Muscle of arm (tissue), 1 donor: ENCODE measurements at regions not wholly inside any gene's neighbourhood (a gene's known extent, or its start where the extent isn't known, plus 50 kb on each side); places are given as distances from the start of the nearest gene placed in this dataset.
"Not testable (repeated sequence)": the region's sequence is repeated elsewhere in the genome, so short reads cannot be mapped to it uniquely, and the experiment has no call there.

Experiments
- DNase-seq: peaks from one replicate; pipeline ENCODE4 v3.0.0-alpha.2; 2013

DNA sequence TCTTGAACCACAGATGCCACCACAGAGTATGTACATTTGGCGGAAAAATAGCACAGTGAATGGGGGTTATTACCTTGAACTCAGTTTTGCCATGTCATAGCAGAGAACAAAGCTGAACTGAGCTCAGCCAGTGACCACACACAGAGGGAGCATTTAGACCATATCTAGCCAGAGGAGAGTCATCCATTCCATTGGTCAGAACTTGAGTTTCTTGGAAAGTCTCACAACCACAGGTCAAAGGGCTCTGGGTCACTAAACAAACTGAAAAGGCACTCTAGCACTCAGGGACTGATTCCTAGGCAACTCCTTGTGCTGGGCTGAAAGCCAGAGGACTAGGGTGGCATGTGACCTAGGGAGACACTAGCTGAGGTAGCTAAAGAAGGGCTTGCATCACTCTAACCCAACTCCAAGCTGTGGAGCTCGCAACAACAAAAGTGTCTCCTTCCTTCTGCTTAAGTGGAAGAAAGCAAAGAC is 239.7 kb upstream of the SEMA3D start:
- DNase-seq: no peak

DNA sequence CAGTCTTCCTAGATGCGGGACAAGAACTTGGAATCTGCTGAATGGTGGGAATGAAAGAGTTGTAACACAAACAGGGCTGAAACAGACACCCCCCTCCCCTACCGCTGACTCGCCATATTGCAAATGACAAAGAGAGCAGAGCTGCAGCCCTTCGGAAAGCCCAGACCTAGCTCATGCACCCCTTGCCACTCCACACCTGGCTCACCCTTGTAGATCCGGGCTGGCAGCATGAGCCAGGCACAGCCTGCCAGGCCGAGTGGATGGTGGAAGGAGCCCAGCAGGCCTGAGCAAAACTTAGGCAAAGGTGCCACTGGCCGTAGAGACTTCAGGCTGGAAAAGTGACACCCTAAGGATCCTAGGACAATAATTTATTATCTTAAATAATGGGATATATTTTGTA is 237.4 kb upstream of the SEMA3D start:
- no peak for DNase-seq

DNA sequence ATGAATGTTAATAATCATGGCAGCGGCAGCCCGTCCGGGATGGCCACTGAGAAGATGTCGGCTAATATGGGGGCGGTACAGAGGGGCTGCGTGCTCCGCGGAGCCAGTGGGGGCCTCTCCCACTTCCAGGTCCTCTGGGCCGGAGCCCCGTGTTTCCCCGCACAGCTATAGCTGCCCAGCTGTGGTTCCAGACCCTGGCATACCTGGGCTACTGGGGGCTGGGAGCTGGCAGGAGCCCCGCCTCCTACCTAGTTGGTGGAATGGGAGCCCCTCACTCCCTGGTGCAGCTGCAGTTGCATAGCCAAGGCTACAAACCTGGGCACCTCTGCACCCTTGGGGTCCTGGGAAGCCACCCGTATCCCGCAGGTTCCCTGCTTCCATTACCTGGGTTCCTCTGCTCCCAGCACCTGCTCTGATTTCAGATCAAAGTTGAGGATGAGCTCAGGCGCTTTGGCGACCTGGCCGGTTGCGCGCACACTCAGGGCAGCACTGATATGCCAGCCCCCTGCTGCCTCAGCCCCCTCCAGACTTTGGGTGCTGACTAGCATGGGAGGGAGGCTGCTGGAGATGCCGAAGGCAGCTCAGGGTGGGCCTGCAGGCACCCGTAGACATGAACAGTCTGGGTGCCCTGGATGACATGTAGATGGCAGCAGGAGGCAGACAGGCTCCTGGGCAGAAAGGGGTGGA is 236.5 kb upstream of the SEMA3D start:
- no peak for DNase-seq

DNA sequence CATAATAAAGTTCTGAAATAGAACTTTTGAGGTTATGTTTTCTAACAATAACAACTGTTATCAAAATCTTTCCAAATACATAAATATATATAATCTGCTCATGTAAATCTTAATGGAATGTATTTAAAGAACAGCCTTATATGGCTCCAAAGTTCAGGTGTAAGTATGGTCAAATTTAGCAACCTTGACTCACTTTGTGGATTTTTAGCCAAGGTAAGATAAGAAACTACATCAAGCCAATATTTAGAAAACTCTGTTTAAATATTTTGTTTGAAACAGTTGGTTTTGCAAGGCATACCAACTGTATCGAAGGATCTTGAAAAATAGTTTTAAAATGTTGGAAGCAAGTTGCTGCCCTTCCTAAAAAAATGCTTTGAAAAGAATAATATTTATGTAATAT is 228.9 kb upstream of the SEMA3D start:
- no peak for DNase-seq

DNA sequence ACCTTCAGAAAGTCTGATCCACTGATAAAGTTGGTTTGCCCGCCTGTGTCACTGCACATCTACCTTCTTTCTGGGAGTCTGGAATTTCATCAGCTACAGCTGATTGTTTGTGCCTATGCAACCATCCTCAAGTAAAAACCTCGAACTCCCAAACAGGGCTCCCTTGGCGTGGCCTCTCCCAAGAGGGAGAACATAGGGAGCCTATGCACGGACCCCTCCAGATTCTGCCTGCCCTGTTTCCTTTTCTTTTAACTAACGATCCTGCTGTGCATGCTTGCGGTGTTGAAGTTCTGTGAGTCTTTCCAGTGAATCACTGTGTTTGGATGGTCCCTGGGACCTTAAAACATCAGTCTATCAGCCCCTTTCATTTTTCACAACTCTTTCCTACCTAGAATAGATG is 226.9 kb upstream of the SEMA3D start:
- DNase-seq: no peak

DNA sequence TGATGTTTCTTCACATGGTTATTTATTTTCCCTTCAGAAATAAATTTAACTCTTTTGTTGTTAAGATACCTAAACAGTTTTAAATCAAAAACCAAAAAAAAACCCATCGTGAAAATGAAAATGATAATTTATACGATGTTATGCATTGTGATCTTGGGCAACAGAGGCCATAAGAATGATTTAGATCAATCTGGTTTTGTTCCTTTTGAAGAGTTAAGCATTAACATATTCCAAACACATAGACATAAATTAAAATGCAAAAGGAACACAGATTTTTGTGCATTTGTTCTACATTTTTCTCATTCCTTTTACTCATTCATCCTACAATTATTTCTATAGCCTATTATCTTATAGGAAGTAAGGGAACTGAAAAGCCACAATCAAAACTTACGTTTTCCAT is 226.1 kb upstream of the SEMA3D start:
- no peak for DNase-seq

DNA sequence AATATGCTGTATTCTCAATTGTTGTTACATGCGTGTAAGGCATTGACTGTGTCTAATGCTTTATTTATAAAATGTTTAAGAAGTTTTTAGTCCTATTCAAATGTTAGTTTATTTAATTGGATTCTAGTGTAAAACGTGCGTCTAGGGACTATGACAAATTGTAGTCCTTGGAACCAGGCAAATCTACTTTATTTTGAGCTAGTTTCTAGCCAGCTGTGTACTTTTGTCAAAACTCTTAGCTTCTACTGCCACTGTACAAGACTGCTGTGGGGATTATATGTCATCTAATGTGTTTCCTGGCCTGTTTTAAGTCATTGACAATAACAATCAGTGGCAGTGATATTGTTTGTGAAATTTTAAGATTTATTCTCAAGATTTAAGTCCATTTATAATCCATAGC is 220.5 kb upstream of the SEMA3D start:
- no peak for DNase-seq

DNA sequence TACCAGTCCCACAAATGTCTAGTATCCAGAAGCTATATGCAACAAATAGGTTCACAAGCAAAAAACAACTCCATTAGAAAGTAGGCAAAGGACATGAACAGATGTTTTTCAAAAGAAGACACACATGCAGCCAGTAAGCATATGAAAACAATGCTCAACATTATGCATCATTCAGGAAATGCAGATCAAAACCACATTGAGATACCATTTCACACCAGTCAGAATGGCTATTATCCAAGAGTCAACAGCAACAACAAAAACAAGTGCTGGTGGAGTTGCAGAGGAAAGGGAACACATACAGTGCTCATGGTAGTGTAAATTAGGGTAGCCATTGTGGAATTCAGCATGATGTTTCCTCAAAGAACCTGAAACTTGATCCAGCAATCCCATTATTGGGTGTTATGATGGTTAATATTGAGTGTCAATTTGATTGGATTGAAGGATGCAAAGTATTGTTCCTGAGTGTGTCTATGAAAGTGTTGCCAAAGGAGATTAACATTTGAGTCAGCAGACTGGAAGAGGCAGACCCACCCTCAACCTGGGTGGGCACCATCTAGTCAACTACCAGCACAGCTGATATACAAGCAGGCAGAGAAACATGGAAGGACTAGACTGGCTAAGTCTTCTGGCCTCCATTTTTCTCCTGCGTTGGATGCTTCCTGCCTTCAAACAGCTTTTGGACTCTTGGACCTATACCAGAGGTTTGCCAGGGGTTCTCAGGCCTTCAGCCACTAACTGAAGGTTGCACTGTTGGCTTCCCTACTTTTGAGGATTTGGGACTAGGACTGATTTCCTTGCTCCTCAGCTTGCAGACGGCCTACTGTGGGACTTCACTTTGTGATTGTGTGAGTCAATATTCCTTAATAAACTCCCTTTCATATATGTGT is 218.4 kb upstream of the SEMA3D start:
- DNase-seq: no peak

DNA sequence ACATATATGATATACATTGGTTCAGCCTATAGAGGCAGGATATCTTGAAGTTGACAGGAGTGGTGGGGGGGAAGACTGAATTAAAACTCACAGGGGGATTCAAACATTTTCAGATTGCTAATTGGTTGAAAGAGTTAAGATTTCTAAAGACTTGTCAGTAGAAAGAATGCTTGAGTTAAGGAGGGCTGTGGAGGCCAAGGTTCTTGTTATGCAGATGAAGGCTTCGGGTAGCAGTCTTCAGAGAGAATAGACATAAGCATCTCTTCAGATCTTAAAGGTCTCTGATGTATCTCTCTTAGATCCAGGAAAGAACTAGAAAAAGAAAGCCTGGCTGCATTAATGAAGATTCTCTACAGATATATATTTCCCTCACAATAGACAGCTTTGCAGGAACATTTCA is 209.8 kb upstream of the SEMA3D start:
- no peak for DNase-seq

DNA sequence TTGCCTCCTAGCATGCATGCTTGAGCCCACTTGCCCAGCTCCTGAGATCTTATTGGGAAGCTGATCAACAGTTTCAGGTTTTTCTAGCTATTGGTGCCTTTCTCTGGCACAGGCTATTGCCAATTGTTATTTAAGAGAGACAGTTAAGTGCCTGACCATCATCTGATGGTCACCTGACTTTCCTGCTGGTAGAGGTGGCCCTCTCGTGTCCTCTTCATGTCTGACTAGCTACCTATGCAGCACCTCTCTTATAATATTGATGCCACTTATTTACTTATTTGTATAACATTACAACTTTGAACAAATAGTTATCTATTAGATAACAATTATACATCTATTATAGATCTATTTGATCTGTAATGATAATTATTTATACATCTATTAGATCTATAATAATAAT is 205.9 kb upstream of the SEMA3D start:
- no peak for DNase-seq

DNA sequence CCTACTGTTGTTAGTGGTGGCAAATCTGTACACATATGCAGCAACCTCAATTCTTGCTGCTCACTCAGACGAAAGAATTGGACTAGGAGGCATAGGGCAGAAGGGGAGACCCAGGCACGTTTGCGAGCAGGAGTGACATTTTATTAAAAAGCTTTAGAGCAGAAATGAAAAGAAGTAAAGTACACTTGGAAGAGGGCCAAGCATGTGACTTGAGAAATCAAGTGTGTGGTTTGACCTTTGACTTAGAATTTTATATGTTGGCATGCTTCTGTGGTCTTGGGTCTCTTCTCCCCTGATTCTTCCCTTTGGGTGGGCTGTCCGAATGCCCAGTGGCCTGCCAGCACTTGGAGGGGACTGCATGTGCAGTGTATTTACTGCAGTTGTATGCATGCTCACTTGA is 205.5 kb upstream of the SEMA3D start:
- no peak for DNase-seq

DNA sequence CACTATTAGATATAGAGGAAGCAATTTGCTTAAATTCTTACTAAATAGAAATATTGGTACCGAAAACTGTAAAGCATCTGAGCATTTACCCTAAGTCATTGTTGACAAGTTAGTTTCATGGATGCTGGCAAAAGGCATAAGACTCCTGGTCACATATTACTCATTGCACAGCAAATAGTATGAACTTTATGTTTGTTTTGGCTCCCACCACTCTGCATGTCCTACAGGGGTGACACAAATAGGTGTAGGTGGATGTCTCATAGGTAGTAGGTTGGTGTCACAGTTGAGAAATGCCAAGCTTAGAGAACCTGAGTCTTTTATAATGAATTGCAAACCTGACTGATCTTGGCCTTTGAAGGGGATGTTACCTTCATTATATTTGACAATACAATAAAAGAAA is 199.6 kb upstream of the SEMA3D start:
- DNase-seq: no peak

DNA sequence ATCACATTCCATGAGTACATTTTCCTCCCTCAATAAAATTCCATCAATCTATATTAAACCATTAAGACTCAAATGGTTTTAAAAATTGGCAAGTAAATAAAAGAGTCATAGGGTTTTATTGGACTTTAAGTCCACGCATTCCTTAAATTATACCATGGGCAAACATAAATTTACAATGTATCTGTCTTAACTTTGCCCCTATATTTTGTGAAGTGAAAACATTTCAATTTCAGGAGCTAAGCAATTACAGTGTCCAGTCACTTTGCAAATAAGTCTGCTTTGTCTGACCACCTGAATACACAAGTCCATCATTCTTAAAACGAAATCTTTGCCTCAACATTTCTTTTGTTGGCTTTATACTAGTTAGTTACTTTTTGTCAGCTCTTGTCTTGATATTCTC is 197.5 kb upstream of the SEMA3D start:
- no peak for DNase-seq

DNA sequence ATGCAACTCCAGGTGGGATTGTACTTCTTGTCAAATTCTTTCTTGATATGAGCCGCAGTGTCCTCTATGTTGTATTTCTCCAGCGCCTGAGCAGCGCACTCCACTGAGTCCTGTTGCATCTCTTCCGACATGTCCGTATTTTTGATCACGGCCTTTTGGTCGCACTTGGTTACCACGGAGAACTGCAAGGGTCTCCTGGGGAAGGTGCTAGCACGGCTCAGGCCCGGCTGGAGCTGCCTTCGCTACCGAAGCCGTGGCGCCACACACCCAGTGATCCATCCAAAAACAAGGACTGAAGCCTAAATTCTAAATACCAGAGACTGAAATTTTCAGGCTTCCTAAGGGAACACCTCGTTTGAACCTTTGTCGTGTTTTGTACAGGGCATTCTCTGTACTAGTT is 194.4 kb upstream of the SEMA3D start:
- no peak for DNase-seq

DNA sequence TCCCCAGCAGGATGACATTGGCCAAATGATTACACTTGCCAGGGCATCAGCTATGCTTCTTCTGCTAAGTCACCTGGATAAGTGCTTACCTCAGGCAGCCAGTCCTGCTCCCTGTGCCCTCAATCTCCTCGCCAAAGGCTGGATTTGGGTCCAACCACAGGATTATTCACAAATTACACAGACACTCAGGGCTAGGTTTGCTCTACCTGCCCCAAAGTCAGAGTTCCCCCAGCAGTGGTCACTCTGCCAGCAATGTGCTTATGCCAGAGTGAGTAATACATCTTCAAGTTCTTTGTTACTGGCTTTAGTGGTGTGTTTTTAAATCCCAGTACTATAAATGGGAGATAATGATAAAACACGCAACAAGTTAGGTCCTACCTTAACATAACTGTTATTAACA is 189.7 kb upstream of the SEMA3D start:
- DNase-seq: no peak

DNA sequence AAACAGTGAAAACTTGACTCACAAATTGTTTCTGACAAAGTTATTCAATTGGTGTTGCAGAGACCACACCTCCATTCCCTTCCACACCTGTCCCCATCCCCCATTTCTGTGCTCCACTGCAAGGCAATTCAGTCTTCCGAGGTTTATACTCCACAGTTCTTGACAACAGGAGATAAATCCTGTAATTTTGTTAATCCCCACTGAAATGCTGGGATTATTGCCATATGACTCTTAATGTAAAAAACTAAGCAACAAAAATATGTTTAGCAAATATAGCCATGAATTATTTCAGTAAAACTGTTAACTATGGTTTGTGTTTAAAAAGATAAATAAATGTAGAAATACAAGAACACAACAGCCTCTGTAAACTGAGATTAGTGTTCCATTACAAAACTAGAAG is 170.1 kb upstream of the SEMA3D start:
- DNase-seq: peak; percentile 39

DNA sequence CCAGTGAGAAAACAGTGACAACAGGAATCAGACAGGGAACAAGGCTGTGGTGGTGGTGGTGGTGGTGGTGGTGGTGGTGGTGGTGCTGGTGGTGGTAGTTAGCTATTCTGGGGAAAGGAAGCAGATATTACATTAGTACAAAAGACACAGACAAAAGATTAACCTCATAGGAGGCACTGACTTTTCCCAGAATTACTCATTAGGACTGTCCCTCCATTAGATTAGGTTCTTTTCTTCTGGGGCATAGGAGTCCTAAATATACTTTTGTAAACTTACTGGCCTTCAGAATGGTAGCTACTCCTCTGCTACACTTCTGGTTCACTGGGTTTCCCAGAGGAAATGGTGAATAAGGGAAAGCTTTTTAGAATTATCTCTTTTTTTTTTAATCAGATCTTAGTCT is 156.6 kb upstream of the SEMA3D start:
- DNase-seq: no peak

DNA sequence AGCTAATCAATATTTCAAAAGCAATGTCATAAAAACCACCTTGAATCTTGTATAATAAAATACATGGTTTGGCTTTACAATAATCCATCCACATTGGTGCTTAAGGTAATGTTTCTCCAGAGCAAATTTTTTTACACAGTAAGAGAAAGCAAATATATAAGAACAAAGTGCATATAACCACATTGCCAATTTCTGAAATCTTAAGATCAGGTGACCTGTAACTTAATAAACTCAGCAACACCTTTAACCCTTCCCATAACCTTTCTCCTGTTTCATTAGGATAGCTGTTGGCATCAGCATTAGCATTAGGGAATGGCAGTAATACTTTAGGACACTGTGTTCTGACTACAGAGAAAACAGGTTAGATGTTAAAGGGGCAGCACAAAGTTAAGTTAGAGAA is 155.9 kb upstream of the SEMA3D start:
- DNase-seq: no peak

DNA sequence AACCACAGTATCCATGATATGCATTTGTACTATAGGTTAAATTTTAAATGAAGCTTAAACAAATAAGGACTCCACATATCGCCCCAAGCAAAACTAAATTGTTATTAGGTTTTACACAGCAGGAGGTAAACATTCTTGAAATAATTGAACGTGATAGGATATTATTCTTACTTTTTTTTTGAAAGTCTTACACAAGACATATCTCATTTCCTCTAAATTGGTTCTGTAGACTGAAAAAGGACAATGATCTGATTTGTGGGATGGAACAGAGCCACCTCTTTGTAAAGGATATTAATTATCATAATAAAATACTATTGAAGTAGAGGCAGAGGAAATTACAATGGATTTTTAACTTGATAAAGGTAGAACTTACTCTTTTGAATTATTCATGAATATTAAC is 155.1 kb upstream of the SEMA3D start:
- no peak for DNase-seq

DNA sequence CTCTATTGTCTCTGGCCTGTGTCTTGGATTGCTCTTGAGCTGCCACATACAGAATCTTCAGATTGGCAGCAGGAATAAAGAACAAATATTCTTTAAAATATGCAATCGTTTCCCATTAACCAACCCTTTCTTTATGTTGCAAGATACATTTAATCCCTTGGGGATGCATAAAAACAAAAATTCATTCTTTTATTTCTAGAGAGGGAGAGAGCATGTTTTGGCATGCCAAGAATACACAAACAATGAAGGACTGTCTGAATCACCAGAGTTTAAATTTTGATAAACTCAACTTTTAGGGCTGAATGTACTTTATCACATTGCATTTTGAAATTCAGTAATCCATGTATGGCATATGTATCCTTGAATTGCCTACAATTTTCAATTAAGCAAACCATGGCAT is 154.3 kb upstream of the SEMA3D start:
- no peak for DNase-seq

DNA sequence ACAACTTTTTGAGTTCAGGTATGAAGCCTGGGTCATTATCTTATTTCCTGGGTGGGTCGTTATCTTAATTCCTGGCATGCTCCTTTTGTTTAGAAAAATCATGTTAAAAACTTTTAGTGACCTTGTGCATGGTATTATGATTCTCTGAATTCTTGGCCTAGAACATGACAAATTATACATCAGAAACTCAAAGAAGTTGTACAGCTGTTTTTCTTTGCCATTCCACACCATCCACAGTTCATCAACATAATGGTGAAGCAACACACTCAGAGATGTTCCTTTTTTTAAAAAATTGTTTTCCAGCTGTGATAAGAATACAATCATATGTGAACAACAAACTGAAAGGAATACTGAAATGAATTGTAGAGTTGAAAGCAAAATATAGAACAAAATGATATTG is 149.2 kb upstream of the SEMA3D start:
- no peak for DNase-seq

DNA sequence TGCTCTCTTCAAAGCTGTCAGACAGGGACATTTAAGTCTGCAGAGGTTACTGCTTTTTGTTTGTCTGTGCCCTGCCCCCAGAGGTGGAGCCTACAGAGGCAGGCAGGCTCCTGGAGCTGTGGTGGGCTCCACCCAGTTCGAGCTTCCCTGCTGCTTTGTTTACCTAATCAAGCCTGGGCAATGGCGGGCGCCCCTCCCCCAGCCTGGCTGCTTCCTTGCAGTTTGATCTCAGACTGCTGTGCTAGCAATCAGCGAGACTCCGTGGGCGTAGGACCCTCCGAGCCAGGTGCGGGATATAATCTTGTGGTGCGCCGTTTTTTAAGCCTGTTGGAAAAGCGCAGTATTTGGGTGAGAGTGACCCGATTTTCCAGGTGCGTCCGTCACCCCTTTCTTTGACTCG is 148.3 kb upstream of the SEMA3D start:
- DNase-seq: not testable (repeated sequence)

DNA sequence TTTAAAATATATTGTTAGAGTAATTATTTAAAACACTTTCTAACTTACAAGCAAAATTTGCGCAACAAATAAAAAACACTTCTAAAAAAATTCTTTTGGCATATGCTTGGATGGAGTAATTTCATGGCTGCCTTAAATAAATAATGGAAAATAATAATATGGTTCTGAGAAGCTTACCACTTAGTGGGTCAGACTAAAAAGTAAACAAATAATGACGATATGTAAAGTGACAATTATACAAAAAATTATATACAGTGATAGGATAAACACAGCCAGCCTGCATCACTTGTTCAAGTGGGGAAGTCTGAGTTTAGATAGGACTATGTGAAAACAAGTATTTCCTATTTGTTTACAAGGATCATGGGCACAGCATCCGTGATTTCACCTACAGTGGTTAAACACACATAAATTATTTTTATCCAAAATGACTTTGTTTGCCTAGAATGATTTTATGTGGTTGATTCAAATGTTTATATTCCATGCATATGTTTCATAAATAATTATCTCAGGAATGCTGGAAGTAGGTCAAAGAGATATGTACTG is 141.7 kb upstream of the SEMA3D start:
- DNase-seq: no peak
